Urinary bladder (tissue), 3 donors: ENCODE measurements at regions not wholly inside any gene's neighbourhood (a gene's known extent, or its start where the extent isn't known, plus 50 kb on each side); places are given as distances from the start of the nearest gene placed in this dataset.

Experiments used
- DNase-seq: peaks from one replicate; pipeline ENCODE4 v3.0.0-alpha.2; 2015; ENCODE audit errors: extremely low spot score
- H3K27ac ChIP-seq: one replicate; pipeline ENCODE4 v1.5.1; 2013; ENCODE audit warnings: low read depth, mild to moderate bottlenecking, moderate library complexity
- H3K36me3 ChIP-seq: one replicate; pipeline ENCODE4 v1.6.1; 2013; ENCODE audit warnings: mild to moderate bottlenecking, moderate library complexity; ENCODE audit not compliant: insufficient read depth
- H3K4me1 ChIP-seq: one replicate; pipeline ENCODE4 v1.6.1; 2013; ENCODE audit warnings: mild to moderate bottlenecking, moderate library complexity; ENCODE audit not compliant: insufficient read depth
- H3K4me3 ChIP-seq: one replicate; pipeline ENCODE4 v1.5.1; 2013; ENCODE audit warnings: low read depth, low read length
- WGBS: extraction: QIAGEN DNeasy Blood & Tissue Kit; methylation state at CpG from one replicate; pipeline ENCODE4 v1.1.7; 2013; 5-methylcytosine and 5-hydroxymethylcytosine counted together
- donor health status: healthy with polysubstance abuse.
- donor health status: healthy.

DNA sequence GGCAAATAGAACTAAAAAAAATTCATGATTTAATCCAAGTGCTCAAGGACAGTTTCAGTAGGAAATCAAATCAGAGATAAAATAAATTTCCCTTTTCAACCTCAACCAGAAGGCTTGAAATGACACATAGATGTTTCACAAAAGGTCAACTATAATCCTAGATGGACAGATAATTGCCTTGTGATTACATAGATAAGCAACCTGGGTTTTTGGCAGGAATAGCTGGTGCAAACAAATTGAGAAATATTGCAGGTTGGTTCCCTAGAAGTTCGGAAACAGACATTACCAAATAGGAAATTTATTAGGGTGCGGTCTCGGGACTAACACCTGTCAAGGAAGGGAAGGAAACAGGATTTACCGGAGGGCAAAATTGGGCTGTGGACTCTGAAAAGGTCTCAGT is 497.5 kb downstream of the COG6 start:
- no peak for DNase-seq
- Histone ChIP-seq H3K36me3 (no peaks in the 10 kb centered on the region), H3K27ac (no peak overlapping the region), H3K4me3 (no peak overlapping the region), H3K4me1 (no peaks in the 10 kb centered on the region)
- WGBS, result 90% methylated on average over 4 of the region's 4 CpGs

DNA sequence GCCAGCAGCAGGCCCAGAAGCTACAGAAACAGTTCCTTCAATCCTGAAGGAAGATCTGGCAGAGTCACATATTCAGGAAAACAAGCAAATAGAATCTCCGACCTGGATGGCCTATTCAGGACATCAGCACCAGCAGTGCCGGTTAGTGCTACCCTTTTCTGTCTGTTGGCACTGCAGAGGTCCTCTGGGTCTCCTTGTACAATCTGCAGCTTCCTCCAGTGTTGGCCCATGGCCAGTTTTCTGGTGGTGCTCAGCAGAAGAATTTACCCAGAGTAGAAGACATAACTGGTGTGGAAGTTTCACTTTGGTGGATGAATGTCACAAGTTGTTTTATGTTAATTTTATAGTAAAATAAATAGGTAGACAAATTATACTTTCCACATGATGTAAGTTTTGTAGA is 498.1 kb downstream of the COG6 start:
- Histone ChIP-seq H3K4me1 (no peaks in the 10 kb centered on the region), H3K36me3 (no peaks in the 10 kb centered on the region), H3K4me3 (no peak overlapping the region), H3K27ac (no peak overlapping the region)
- 81% methylated on average over 2 of the region's 2 CpGs for WGBS
- DNase-seq, result no peak

DNA sequence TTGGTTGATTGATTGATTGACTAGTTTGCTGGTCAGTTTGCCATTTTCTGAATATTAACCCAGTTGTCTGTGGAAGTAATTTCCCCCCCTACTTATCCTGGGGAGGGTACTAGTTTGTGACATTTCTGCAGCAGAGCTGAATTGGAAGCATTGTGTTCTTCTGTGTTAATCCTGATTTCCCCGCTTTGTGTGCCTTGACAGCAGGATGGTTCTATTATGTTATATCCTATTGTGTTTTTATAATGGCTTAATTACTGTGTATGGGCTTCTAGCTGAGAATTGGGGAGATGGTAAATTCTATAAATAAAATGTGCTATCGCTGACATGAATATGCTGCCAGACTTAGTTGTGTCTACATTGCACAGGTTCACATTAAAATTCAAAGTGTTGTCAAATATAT is 499.7 kb downstream of the COG6 start:
- Histone ChIP-seq H3K27ac (no peak overlapping the region), H3K4me3 (no peak overlapping the region), H3K36me3 (no peaks in the 10 kb centered on the region), H3K4me1 (no peaks in the 10 kb centered on the region)
- DNase-seq, result no peak
- 98% methylated on average over 2 of the region's 2 CpGs for WGBS

GRCh38 chr13:40158218-40158617 is 502.8 kb downstream of the COG6 start:
- WGBS, result 47% methylated on average over 1 of the region's 1 CpG
- no peaks in the 10 kb centered on the region for H3K36me3 ChIP-seq

DNA sequence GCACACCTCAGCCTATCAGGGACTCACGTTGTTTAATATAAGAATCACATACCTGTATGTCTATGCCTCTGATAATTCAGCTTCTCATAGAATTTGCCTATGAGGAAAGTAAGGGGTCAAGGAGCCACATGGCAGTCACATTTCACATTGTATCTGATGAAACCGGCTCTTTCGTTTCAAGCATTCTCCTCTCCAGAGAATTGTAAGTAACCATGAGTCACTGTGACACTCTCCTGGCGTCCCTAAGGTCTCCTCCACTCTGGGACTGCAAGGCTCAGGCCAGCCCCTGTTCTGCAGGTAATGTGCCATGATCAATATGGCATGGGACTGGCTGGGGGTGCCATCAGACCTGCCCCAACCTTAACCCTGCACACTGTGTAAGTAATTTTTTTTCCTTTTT is 503.3 kb downstream of the COG6 start:
- WGBS, result 94% methylated on average over 4 of the region's 4 CpGs
- H3K4me3 ChIP-seq, result no peak overlapping the region
- DNase-seq, result no peak
- no peak overlapping the region for H3K27ac ChIP-seq
- no peaks in the 10 kb centered on the region for H3K4me1 ChIP-seq
- no peaks in the 10 kb centered on the region for H3K36me3 ChIP-seq

More at GRCh38 chr13:40158218-40158617, 502.8 kb downstream of the COG6 start:
- H3K4me1 ChIP-seq, result no peaks in the 10 kb centered on the region
- no peak for DNase-seq
- H3K27ac ChIP-seq, result no peak overlapping the region
- H3K4me3 ChIP-seq, result no peak overlapping the region

- Histone ChIP-seq H3K4me1 (no peaks in the 10 kb centered on the region), H3K4me3 (no peak overlapping the region), H3K27ac (no peak overlapping the region), H3K36me3 (no peaks in the 10 kb centered on the region)
- WGBS, result 94% methylated on average over 4 of the region's 4 CpGs
- DNase-seq, result no peak
Observed at GRCh38 chr13:40159736-40160135, 504.3 kb downstream of the COG6 start.

GRCh38 chr13:40160618-40161350 is 505.3 kb downstream of the COG6 start:
- Histone ChIP-seq H3K4me3 (no peak overlapping the region), H3K4me1 (no peaks in the 10 kb centered on the region), H3K27ac (no peak overlapping the region), H3K36me3 (no peaks in the 10 kb centered on the region)
- WGBS, result 84% methylated on average over 7 of the region's 7 CpGs
- no peak for DNase-seq

DNA sequence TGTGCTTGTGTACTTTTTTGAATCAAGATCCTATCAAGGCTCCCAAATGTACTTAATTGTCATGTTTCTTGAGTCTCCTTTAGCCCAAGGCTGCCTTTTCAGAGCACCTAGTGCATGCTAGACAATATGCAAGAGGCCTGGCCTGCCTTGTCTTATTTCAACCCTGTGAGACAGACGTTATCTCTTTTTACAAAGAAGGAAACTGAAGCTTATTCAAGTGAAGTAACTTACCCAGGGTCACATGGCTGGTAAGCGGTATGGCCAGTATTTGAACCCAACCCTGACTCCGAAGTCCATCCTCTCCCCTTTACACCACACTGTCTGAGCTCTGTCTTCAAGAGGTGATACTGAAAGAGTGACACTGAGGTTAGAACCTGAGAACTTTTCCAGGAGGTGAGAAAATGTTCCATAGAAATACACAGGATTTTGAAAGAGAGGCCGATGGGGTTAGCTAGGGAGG is 505.1 kb downstream of the FOXO1 start:
- H3K36me3 ChIP-seq, result no peaks in the 10 kb centered on the region
- DNase-seq, result no peak
- no peaks in the 10 kb centered on the region for H3K4me1 ChIP-seq
- no peak overlapping the region for H3K4me3 ChIP-seq
- WGBS, result 88% methylated on average over 4 of the region's 4 CpGs
- no peak overlapping the region for H3K27ac ChIP-seq

GRCh38 chr13:40161931-40162330 is 504.5 kb downstream of the FOXO1 start:
- no peaks in the 10 kb centered on the region for H3K4me1 ChIP-seq
- H3K27ac ChIP-seq, result no peak overlapping the region
- no peaks in the 10 kb centered on the region for H3K36me3 ChIP-seq
- WGBS, result 97% methylated on average over 2 of the region's 2 CpGs
- no peak for DNase-seq
- H3K4me3 ChIP-seq, result no peak overlapping the region

- H3K4me1 ChIP-seq, result no peaks in the 10 kb centered on the region
- no peak overlapping the region for H3K4me3 ChIP-seq
- no peak overlapping the region for H3K27ac ChIP-seq
- WGBS, result 83% methylated on average over 11 of the region's 11 CpGs
- no peak for DNase-seq
- H3K36me3 ChIP-seq, result no peaks in the 10 kb centered on the region
Observed at GRCh38 chr13:40163066-40164000, 503.1 kb downstream of the FOXO1 start.

- Histone ChIP-seq H3K4me3 (no peak overlapping the region), H3K4me1 (no peaks in the 10 kb centered on the region), H3K27ac (no peak overlapping the region), H3K36me3 (no peaks in the 10 kb centered on the region)
- DNase-seq, result no peak
- WGBS, result 74% methylated on average over 3 of the region's 3 CpGs
Observed at GRCh38 chr13:40164133-40164532, 502.3 kb downstream of the FOXO1 start.

- no peak overlapping the region for H3K4me3 ChIP-seq
- no peak for DNase-seq
- H3K36me3 ChIP-seq, result no peaks in the 10 kb centered on the region
- no peak overlapping the region for H3K27ac ChIP-seq
- WGBS, result 31% methylated on average over 2 of the region's 2 CpGs
- no peaks in the 10 kb centered on the region for H3K4me1 ChIP-seq
Observed at GRCh38 chr13:40165316-40165932, 501.0 kb downstream of the FOXO1 start.

DNA sequence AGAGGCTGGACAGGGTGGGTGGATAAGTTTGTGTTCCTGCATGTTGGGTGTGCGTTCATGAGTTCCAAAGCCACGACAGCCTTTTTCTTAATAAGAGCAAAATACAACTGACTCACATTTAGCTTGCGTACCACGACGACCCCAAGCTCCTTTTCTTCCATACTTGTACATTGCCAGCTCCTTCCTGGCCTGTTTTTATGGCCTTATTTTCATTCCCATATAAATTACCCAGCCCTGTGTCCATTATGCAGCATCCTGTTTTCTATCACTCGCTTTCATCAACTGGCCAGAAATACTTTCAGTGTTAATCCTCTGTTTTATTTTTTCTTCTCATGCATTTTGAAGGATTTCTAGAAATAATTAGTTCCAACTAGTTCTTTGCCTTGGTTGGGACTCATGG is 499.1 kb downstream of the FOXO1 start:
- no peak overlapping the region for H3K27ac ChIP-seq
- no peak for DNase-seq

More for the DNA sequence above, 499.1 kb downstream of the FOXO1 start:
- no peak overlapping the region for H3K4me3 ChIP-seq
- WGBS, result 78% methylated on average over 6 of the region's 6 CpGs
- H3K36me3 ChIP-seq, result no peaks in the 10 kb centered on the region
- no peaks in the 10 kb centered on the region for H3K4me1 ChIP-seq
